Activated CD4-positive, CD25-positive, alpha-beta regulatory T cell treated with anti-CD3 and anti-CD28 coated beads, Interleukin-2, amount 50 U/mL, for 72 hours (primary cell): ENCODE measurements at regions not wholly inside any gene's neighbourhood (a gene's known extent, or its start where the extent isn't known, plus 50 kb on each side); places are given as distances from the start of the nearest gene placed in this dataset.
"Not testable (repeated sequence)": the region's sequence is repeated elsewhere in the genome, so short reads cannot be mapped to it uniquely, and the experiment has no call there.

Source experiments
- DNase-seq: peaks from one replicate; pipeline ENCODE4 v3.0.0; 2021

GRCh38 chr18:39208190-39208589 is 1642.6 kb upstream of the CELF4 start:
- no peak for DNase-seq

GRCh38 chr18:39206398-39207103 is 1641.0 kb upstream of the CELF4 start:
- DNase-seq, result not testable (repeated sequence)

- DNase-seq, result no peak
These were observed 1640.1 kb upstream of the CELF4 start for GRCh38 chr18:39205565-39206195.

GRCh38 chr18:39200153-39200552 is 1634.6 kb upstream of the CELF4 start:
- DNase-seq, result no peak

- DNase-seq, result no peak
These were observed 1633.7 kb upstream of the CELF4 start for GRCh38 chr18:39199231-39199855.

GRCh38 chr18:39198376-39198775 is 1632.8 kb upstream of the CELF4 start:
- DNase-seq, result no peak

- no peak for DNase-seq
These were observed 1626.3 kb upstream of the CELF4 start for GRCh38 chr18:39191931-39192330.

- DNase-seq, result no peak
These were observed 1625.5 kb upstream of the CELF4 start for GRCh38 chr18:39191058-39191457.

- DNase-seq, result no peak
These were observed 1624.9 kb upstream of the CELF4 start for GRCh38 chr18:39190508-39190907.

- no peak for DNase-seq
These were observed 1622.7 kb upstream of the CELF4 start for GRCh38 chr18:39188278-39188677.

- no peak for DNase-seq
These were observed 1620.4 kb upstream of the CELF4 start for GRCh38 chr18:39186008-39186407.

GRCh38 chr18:39184176-39184575 is 1618.6 kb upstream of the CELF4 start:
- no peak for DNase-seq

- DNase-seq, result no peak
These were observed 1612.6 kb upstream of the CELF4 start for GRCh38 chr18:39178166-39178565.

- DNase-seq, result no peak
These were observed 1607.3 kb upstream of the CELF4 start for GRCh38 chr18:39172695-39173421.

- no peak for DNase-seq
These were observed 1603.1 kb upstream of the CELF4 start for GRCh38 chr18:39168723-39169122.

GRCh38 chr18:39167990-39168389 is 1602.4 kb upstream of the CELF4 start:
- DNase-seq, result no peak

- DNase-seq, result no peak
These were observed 1601.2 kb upstream of the CELF4 start for GRCh38 chr18:39166776-39167175.

GRCh38 chr18:39162013-39162827 is 1596.6 kb upstream of the CELF4 start:
- DNase-seq, result no peak

- no peak for DNase-seq
These were observed 1583.7 kb upstream of the CELF4 start for GRCh38 chr18:39149211-39149806.

- DNase-seq, result no peak
These were observed 1568.7 kb upstream of the CELF4 start for GRCh38 chr18:39134255-39134654.

GRCh38 chr18:39127538-39127937 is 1561.9 kb upstream of the CELF4 start:
- DNase-seq, result not testable (repeated sequence)

- no peak for DNase-seq
These were observed 1548.2 kb upstream of the CELF4 start for GRCh38 chr18:39113790-39114189.
